ENCODE measurements at regions not wholly inside any gene's neighbourhood (a gene's known extent, or its start where the extent isn't known, plus 50 kb on each side); places are given as distances from the start of the nearest gene placed in this dataset.

DNA sequence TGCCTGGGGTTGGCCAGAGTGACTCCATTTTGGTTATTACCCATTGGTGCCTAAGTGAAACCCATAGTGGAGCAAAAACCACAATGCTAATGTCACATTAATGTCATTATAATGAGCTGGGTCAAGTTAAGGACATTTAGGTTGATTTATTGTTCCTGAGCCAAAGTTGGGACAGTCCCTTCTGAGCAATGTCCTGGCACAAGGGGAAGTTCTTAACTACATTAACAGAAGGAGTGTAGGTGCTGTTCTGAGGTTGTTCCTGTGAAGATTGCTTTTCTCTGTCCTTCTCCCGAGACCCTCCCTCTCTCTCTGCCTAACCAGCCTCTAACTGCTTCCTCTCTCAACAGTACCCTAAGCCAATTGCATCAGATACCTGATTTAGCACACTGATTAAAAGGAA is 1956.8 kb upstream of the PCDH10 start:
- no peak overlapping the region for H3K27ac Mint-ChIP-seq

GRCh38 chr4:131207589-131207988 is 1941.5 kb upstream of the PCDH10 start:
- no peak for ATAC-seq (ENCODE audit: low read depth in 2 of 2)

More for the DNA sequence above, 1956.8 kb upstream of the PCDH10 start:
- Histone ChIP-seq H3K36me3 (ENCODE audit: control insufficient read depth, insufficient read depth, low read length) (no peaks in the 10 kb centered on the region), H3K27ac (ENCODE audit: insufficient read depth, low read length, poor library complexity, severe bottlenecking) (no peak overlapping the region), H3K9me3 (ENCODE audit: control insufficient read depth in 2 of 2, low read length in 2 of 2) (peaks cover 0 to 6% of the 10 kb centered on the region in 2 experiments), H3K4me1 (ENCODE audit: control insufficient read depth, insufficient read depth, low read length, poor library complexity, severe bottlenecking) (no peaks in the 10 kb centered on the region), H3K4me3 (ENCODE audit: low read depth, low read length) (no peak overlapping the region), H3K27me3 (ENCODE audit: control insufficient read depth, insufficient read depth, low read length) (no peaks in the 10 kb centered on the region)
- Mint-ChIP-seq H3K4me1 (no peaks in the 10 kb centered on the region), H3K9me3 (peaks cover 0 to 25% (median 6%) of the 10 kb centered on the region in 7 donors), H3K36me3 (no peaks in the 10 kb centered on the region), H3K27me3 (no peaks in the 10 kb centered on the region), H3K4me3 (no peak overlapping the region)
- DNase-seq (no peak), ATAC-seq (ENCODE audit: low read depth in 2 of 2) (no peak)

GRCh38 chr4:131248314-131248713 is 1900.8 kb upstream of the PCDH10 start:
- DNase-seq (no peak), ATAC-seq (ENCODE audit: low read depth in 2 of 2) (no peak)
- Histone ChIP-seq H3K9me3 (ENCODE audit: control insufficient read depth in 2 of 2, low read length in 2 of 2) (peaks cover 0 to under 1% of the 10 kb centered on the region in 2 experiments), H3K36me3 (ENCODE audit: control insufficient read depth, insufficient read depth, low read length) (no peaks in the 10 kb centered on the region), H3K27me3 (ENCODE audit: control insufficient read depth, insufficient read depth, low read length) (no peaks in the 10 kb centered on the region), H3K27ac (ENCODE audit: insufficient read depth, low read length, poor library complexity, severe bottlenecking) (no peak overlapping the region), H3K4me1 (ENCODE audit: control insufficient read depth, insufficient read depth, low read length, poor library complexity, severe bottlenecking) (no peaks in the 10 kb centered on the region), H3K4me3 (ENCODE audit: low read depth, low read length) (no peak overlapping the region)
- Mint-ChIP-seq H3K27ac (no peak overlapping the region), H3K4me3 (no peak overlapping the region), H3K4me1 (no peaks in the 10 kb centered on the region), H3K9me3 (peaks cover 0 to 6% (median 2%) of the 10 kb centered on the region in 7 donors), H3K36me3 (no peaks in the 10 kb centered on the region), H3K27me3 (no peaks in the 10 kb centered on the region)

More at GRCh38 chr4:131207589-131207988, 1941.5 kb upstream of the PCDH10 start:
- Histone ChIP-seq H3K36me3 (ENCODE audit: control insufficient read depth, insufficient read depth, low read length) (no peaks in the 10 kb centered on the region), H3K9me3 (ENCODE audit: control insufficient read depth in 2 of 2, low read length in 2 of 2) (peaks cover 0 to 2% of the 10 kb centered on the region in 2 experiments), H3K27me3 (ENCODE audit: control insufficient read depth, insufficient read depth, low read length) (no peaks in the 10 kb centered on the region), H3K4me1 (ENCODE audit: control insufficient read depth, insufficient read depth, low read length, poor library complexity, severe bottlenecking) (no peaks in the 10 kb centered on the region), H3K27ac (ENCODE audit: insufficient read depth, low read length, poor library complexity, severe bottlenecking) (no peak overlapping the region), H3K4me3 (ENCODE audit: low read depth, low read length) (no peak overlapping the region)
- Mint-ChIP-seq H3K4me3 (no peak overlapping the region), H3K36me3 (no peaks in the 10 kb centered on the region), H3K9me3 (peaks cover 0 to 6% (median 1%) of the 10 kb centered on the region in 7 donors), H3K27me3 (no peaks in the 10 kb centered on the region), H3K4me1 (no peaks in the 10 kb centered on the region), H3K27ac (no peak overlapping the region)
- DNase-seq, result no peak

DNA sequence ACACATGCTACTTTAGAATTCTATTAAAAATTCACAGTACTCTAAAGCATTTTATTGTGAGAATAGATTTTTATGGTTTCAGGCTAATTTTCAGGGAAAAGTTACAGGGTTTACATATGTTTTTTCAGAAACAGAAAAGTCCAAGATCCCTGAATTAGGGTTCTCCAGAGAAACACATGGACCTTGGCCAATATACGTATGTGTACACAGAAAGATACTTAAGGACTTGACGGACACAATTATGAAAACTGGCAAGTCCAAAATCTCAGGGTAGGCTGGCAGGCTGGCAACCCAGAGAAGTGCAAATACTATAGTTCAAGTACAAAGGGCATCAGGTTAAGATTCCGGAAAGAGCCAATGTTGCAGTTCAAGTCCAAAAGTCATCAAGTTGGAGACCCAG is 1897.8 kb upstream of the PCDH10 start:
- Mint-ChIP-seq H3K9me3 (peaks cover 0 to 6% (median 2%) of the 10 kb centered on the region in 7 donors), H3K4me3 (no peak overlapping the region), H3K27me3 (no peaks in the 10 kb centered on the region), H3K36me3 (no peaks in the 10 kb centered on the region), H3K4me1 (no peaks in the 10 kb centered on the region), H3K27ac (no peak overlapping the region)
- Histone ChIP-seq H3K4me1 (ENCODE audit: control insufficient read depth, insufficient read depth, low read length, poor library complexity, severe bottlenecking) (no peaks in the 10 kb centered on the region), H3K27me3 (ENCODE audit: control insufficient read depth, insufficient read depth, low read length) (no peaks in the 10 kb centered on the region), H3K9me3 (ENCODE audit: control insufficient read depth in 2 of 2, low read length in 2 of 2) (no peaks in the 10 kb centered on the region), H3K4me3 (ENCODE audit: low read depth, low read length) (no peak overlapping the region), H3K27ac (ENCODE audit: insufficient read depth, low read length, poor library complexity, severe bottlenecking) (no peak overlapping the region), H3K36me3 (ENCODE audit: control insufficient read depth, insufficient read depth, low read length) (no peaks in the 10 kb centered on the region)
- ATAC-seq (ENCODE audit: low read depth in 2 of 2), result no peak
- DNase-seq, result no peak

- no peaks in the 10 kb centered on the region for H3K4me1 ChIP-seq (ENCODE audit: control insufficient read depth, insufficient read depth, low read length, poor library complexity, severe bottlenecking)
- DNase-seq (no peak), ATAC-seq (ENCODE audit: low read depth in 2 of 2) (no peak)
- H3K27ac ChIP-seq (ENCODE audit: insufficient read depth, low read length, poor library complexity, severe bottlenecking), result no peak overlapping the region
- H3K4me3 ChIP-seq (ENCODE audit: low read depth, low read length), result no peak overlapping the region
- Mint-ChIP-seq H3K4me1 (no peaks in the 10 kb centered on the region), H3K27me3 (no peaks in the 10 kb centered on the region), H3K36me3 (no peaks in the 10 kb centered on the region), H3K9me3 (peaks cover 0 to 20% (median 4%) of the 10 kb centered on the region in 7 donors), H3K4me3 (no peak overlapping the region), H3K27ac (no peak overlapping the region)
- H3K36me3 ChIP-seq (ENCODE audit: control insufficient read depth, insufficient read depth, low read length), result no peaks in the 10 kb centered on the region
- H3K9me3 ChIP-seq (ENCODE audit: control insufficient read depth in 2 of 2, low read length in 2 of 2), result no peaks in the 10 kb centered on the region
- H3K27me3 ChIP-seq (ENCODE audit: control insufficient read depth, insufficient read depth, low read length), result no peaks in the 10 kb centered on the region
These were observed 1891.9 kb upstream of the PCDH10 start for GRCh38 chr4:131257241-131257640.

- H3K36me3 Mint-ChIP-seq, result no peaks in the 10 kb centered on the region
- H3K27ac Mint-ChIP-seq, result no peak overlapping the region
- DNase-seq (no peak), ATAC-seq (ENCODE audit: low read depth in 2 of 2) (no peak)
- no peak overlapping the region for H3K27ac ChIP-seq (ENCODE audit: insufficient read depth, low read length, poor library complexity, severe bottlenecking)
- no peaks in the 10 kb centered on the region for H3K4me1 Mint-ChIP-seq
- H3K9me3 ChIP-seq (ENCODE audit: control insufficient read depth in 2 of 2, low read length in 2 of 2), result no peaks in the 10 kb centered on the region
- no peaks in the 10 kb centered on the region for H3K36me3 ChIP-seq (ENCODE audit: control insufficient read depth, insufficient read depth, low read length)
- H3K27me3 Mint-ChIP-seq, result no peaks in the 10 kb centered on the region
- H3K9me3 Mint-ChIP-seq, result peaks cover 0 to 20% (median 4%) of the 10 kb centered on the region in 7 donors
- H3K4me1 ChIP-seq (ENCODE audit: control insufficient read depth, insufficient read depth, low read length, poor library complexity, severe bottlenecking), result no peaks in the 10 kb centered on the region
- no peak overlapping the region for H3K4me3 ChIP-seq (ENCODE audit: low read depth, low read length)
- no peak overlapping the region for H3K4me3 Mint-ChIP-seq
- no peaks in the 10 kb centered on the region for H3K27me3 ChIP-seq (ENCODE audit: control insufficient read depth, insufficient read depth, low read length)
These were observed 1890.7 kb upstream of the PCDH10 start for GRCh38 chr4:131258361-131258760.

- H3K27ac Mint-ChIP-seq, result no peak overlapping the region
These were observed 1860.7 kb upstream of the PCDH10 start for GRCh38 chr4:131288441-131288840.

GRCh38 chr4:131296192-131296591 is 1852.9 kb upstream of the PCDH10 start:
- no peaks in the 10 kb centered on the region for H3K27me3 Mint-ChIP-seq
- H3K9me3 Mint-ChIP-seq, result peaks cover 0 to 11% (median 2%) of the 10 kb centered on the region in 7 donors
- no peak overlapping the region for H3K4me3 ChIP-seq (ENCODE audit: low read depth, low read length)
- no peaks in the 10 kb centered on the region for H3K9me3 ChIP-seq (ENCODE audit: control insufficient read depth in 2 of 2, low read length in 2 of 2)
- no peaks in the 10 kb centered on the region for H3K36me3 Mint-ChIP-seq
- DNase-seq (no peak), ATAC-seq (ENCODE audit: low read depth in 2 of 2) (no peak)
- H3K27ac Mint-ChIP-seq, result no peak overlapping the region
- H3K4me1 Mint-ChIP-seq, result no peaks in the 10 kb centered on the region
- H3K36me3 ChIP-seq (ENCODE audit: control insufficient read depth, insufficient read depth, low read length), result no peaks in the 10 kb centered on the region
- H3K27me3 ChIP-seq (ENCODE audit: control insufficient read depth, insufficient read depth, low read length), result no peaks in the 10 kb centered on the region
- no peaks in the 10 kb centered on the region for H3K4me1 ChIP-seq (ENCODE audit: control insufficient read depth, insufficient read depth, low read length, poor library complexity, severe bottlenecking)
- H3K4me3 Mint-ChIP-seq, result no peak overlapping the region
- no peak overlapping the region for H3K27ac ChIP-seq (ENCODE audit: insufficient read depth, low read length, poor library complexity, severe bottlenecking)

More at GRCh38 chr4:131288441-131288840, 1860.7 kb upstream of the PCDH10 start:
- ATAC-seq (ENCODE audit: low read depth in 2 of 2), result no peak
- no peak for DNase-seq
- Histone ChIP-seq H3K27ac (ENCODE audit: insufficient read depth, low read length, poor library complexity, severe bottlenecking) (no peak overlapping the region), H3K36me3 (ENCODE audit: control insufficient read depth, insufficient read depth, low read length) (no peaks in the 10 kb centered on the region), H3K4me3 (ENCODE audit: low read depth, low read length) (no peak overlapping the region), H3K9me3 (ENCODE audit: control insufficient read depth in 2 of 2, low read length in 2 of 2) (peaks cover 2 to 9% of the 10 kb centered on the region in 2 experiments), H3K27me3 (ENCODE audit: control insufficient read depth, insufficient read depth, low read length) (no peaks in the 10 kb centered on the region), H3K4me1 (ENCODE audit: control insufficient read depth, insufficient read depth, low read length, poor library complexity, severe bottlenecking) (no peaks in the 10 kb centered on the region)
- H3K27me3 Mint-ChIP-seq, result no peaks in the 10 kb centered on the region
- no peak overlapping the region for H3K4me3 Mint-ChIP-seq
- no peaks in the 10 kb centered on the region for H3K36me3 Mint-ChIP-seq
- H3K9me3 Mint-ChIP-seq, result peaks cover 0 to 29% (median 12%) of the 10 kb centered on the region in 7 donors
- H3K4me1 Mint-ChIP-seq, result no peaks in the 10 kb centered on the region

All from CD4-positive, CD25-positive, alpha-beta regulatory T cell (primary cell).